NCI-H1092 (cell line): ENCODE measurements at regions not wholly inside any gene's neighbourhood (a gene's known extent, or its start where the extent isn't known, plus 50 kb on each side); places are given as distances from the start of the nearest gene placed in this dataset.
"Not testable (repeated sequence)": the region's sequence is repeated elsewhere in the genome, so short reads cannot be mapped to it uniquely, and the experiment has no call there.

ENCODE experiments used
- DNase-seq: peaks from one replicate; lab custom pipeline; 2025; lab: John Stamatoyannopoulos, UW

- DNase-seq: no peak
These were observed 243.3 kb downstream of the BRINP2 start for GRCh38 chr1:177413982-177414596.

DNA sequence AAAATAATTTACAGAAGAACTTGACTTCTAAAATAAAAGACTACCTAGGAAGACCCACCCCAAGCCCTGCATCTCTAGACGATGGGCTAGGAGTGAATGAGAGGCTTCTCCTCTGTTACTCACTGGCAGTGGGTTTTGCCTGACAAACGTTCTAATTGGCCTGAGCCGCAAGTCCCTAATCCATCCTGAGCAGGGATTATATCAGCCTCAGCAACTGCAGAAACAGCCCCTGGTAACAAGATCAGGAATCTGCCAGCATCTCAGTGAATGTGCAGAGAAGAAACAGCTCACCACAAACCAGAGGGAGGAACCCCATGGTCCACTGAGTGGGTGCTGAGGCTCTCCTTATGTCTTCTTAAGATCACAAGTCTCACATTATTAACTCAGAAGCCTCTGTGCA, 240.6 kb downstream of the BRINP2 start:
- no peak for DNase-seq

- DNase-seq: no peak
These were observed 239.5 kb downstream of the BRINP2 start for GRCh38 chr1:177410179-177410766.

- not testable (repeated sequence) for DNase-seq
These were observed 235.6 kb downstream of the BRINP2 start for GRCh38 chr1:177406323-177406722.

GRCh38 chr1:177392336-177392735, 221.6 kb downstream of the BRINP2 start:
- DNase-seq: no peak

DNA sequence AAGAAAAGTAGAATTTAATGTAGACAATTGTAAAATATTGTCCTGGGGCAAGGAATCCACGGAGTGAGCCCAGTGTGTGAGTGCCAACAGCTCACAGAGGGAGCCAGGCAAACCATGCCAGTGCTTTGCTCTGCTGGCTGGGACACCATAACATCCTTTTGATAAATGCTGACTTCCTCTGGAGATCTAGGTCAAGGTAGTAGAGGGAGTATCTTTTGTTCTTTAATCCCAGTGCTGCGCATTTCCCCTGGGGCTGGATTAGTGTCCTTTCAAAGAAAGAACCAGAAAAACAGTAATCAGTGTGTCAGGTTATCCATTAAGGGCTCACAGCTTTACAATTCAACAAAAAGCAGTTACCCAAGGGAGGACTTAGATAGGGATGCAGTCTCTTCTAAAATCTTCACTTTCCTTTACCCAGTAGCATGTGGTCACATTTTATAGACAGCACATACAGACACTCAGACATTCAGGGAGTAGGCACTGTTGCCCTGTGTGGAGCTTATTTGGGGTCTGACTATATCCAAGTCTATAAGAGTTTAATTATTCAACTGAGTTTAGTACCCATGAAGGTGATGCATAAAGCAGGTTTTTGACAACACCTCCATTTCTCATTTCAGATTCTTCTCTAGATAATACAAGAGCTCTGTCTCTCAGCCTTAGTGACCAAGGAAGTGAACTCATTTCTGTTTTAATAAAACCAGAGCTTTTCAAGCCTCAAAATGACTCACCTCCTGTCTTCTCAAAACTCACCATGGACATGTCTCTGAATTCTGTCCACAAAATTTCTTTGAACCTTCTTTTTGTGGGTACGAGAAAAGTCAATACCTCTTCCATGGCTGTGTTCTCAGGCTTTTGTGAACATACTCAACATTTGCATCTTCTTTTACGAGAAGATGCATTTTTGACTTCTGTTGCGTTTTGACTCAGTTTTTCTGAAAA, 215.3 kb downstream of the BRINP2 start:
- no peak for DNase-seq

DNA sequence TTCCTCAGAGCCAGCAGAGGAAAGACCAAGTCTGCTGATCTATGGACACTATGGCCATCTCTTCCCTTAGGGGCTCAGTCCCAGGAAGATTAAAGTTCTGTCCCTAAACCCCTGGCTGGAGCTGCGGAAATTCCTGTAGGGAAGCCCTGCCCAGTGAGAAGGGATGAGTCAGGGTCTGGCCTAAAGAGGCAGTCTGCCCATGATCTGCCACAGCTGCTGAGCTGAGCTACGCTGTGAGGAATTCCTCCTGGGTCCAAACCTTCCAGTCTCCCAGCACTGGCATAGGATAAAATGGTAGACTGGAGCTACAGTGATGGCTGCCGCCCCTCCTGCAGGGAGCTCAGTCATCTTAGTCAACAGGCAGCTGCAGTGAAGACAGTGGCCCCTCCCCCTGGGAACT, 213.7 kb downstream of the BRINP2 start:
- no peak for DNase-seq

DNA sequence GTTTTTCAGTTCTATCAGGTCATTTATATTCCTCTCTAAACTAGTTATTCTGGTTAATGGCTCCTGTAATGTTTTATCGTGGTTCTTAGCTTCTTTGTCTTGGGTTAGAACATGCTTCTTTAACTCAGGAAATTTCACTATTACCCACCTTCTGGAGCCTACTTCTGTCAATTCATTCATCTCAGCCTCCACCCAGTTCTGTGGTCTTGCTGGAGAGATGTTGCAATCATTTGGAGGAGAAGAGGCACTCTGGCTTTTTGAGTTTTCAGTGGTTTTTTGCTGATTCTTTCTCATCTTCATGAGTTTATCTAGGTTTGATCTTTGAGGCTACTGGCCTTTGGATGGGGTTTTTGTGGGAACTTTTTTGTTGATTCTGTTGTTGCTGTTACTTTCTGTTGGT, 213.0 kb downstream of the BRINP2 start:
- DNase-seq: no peak

GRCh38 chr1:177377866-177378265, 207.1 kb downstream of the BRINP2 start:
- no peak for DNase-seq

- no peak for DNase-seq
These were observed 197.5 kb downstream of the BRINP2 start for GRCh38 chr1:177368255-177368654.

GRCh38 chr1:177366091-177366490, 195.3 kb downstream of the BRINP2 start:
- no peak for DNase-seq

- no peak for DNase-seq
These were observed 190.0 kb downstream of the BRINP2 start for GRCh38 chr1:177360791-177361190.

DNA sequence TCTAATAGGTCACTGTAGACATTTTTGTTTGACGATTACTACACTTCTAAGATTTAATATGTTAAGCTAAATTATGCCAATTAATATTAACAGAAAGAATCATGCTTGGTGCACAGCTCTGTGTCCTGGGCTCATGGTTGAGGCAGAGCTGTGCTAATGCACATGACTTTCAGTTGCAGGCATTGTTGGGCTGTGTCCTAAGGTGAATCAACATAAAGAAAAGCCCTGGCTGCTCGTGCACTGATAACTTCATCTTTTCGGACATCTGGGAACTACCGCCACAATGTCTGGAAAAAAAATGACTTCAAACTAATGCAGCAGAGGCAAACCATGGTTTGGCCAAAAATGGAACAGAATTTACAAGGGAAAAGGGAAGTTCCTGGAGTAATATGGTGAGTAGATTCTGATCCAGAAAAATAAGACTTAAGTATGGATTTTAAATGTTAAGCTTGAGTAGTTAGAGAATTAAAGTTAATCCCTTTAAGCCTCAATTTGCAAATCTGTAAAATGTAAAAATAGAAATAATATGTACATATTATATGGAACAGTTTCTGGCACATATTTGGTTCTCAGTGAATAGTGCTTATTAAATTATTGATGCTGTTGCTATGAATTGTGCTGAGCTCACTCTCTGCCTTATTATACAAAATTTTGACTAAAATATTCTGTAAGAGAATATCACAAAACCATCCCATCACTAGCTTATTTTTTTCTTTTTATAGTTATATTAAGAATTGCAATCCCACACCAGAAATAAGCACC, 186.1 kb downstream of the BRINP2 start:
- DNase-seq: no peak

DNA sequence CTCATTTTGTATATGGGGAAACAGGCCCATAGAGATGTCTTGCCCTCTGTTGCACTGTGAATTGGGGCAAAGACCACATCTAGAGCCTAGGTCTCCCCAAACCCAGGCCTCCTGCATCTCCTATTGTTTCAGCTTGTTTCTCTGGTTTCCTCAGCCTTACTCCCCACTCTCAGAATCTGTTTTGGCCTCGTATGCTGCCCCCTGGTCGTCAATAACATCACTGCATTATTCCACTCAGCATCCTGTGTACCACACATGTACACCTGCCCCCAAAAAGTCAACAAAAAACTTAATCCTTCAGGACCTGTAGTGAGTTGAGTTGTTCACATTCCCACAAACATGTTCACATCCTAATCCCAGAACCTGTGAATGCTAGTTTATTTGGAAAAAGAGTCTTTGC, 184.8 kb downstream of the BRINP2 start:
- DNase-seq: no peak

DNA sequence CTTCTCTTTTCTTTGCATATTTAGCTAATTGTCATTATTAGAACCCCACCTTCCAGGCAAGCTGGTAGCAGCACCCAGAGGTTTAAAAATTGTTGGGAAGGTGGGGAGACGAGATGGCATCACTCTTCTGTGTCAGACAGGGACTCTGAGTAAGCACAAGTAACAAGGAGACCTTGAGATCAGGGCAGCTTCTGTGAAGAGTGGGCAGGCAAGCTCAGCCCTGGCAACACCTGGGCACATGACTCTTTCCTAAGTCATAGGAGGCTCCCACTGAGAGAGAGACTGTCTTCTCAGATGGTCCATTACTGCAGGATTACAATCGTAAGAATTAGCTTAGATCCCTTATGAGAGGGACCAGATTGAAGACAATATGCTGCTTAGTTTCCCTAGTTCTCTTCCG, 183.5 kb downstream of the BRINP2 start:
- no peak for DNase-seq

DNA sequence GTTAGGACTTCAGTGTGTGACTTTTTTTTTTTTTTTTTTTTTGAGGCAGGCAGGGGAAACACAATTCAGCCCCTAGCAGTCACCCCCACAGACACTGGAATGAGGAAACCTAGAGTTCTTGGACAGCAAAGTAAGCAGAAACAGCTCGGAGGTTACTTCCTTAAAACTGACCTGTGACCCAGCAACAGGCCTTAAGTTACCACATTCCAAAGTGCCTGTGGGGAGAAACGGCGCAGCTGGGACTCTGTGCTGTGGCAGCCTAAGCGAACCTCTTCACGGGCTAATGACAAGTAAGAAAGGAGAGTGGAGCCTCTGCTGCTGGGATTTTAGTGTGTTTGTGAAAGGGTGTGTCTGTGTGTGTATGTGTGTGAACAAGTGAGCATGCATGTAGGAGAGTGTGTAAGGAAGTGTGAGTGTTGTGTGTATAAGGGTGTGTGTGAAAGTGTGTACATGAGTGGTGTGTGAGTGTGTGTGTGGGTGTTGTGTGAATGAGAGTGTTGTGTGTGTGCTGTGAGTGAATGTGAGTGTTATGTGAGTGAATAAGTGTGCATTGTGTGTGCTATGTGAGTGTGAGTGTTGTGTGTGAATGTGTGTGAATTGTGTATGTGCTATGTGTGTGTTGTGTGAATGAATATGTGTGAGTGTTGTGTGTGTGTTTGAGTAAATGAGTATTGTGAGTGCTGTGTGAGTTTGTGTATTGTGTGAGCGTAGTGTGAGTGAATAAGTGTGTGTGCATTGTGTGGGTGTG, 180.8 kb downstream of the BRINP2 start:
- no peak for DNase-seq

- DNase-seq: no peak
These were observed 176.1 kb downstream of the BRINP2 start for GRCh38 chr1:177346790-177347359.

DNA sequence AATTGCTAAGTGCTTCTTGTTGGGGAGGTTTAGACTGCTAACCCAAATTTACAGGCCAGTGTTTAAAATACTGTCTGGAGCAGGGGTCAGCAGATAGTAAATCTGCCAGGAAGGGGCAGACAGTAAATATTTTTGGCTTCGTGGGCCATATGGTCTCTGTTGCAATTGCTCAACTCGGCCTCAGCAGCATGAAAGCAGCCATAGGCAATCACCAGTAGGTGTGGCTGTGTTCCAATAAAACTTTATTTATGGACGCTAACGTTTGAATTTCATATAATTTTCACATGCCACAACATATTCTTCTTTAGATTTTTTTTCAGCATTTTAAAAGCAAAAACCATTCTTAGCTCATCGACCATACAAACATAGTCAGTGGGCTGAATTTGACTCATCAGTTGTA, 172.7 kb downstream of the BRINP2 start:
- no peak for DNase-seq

DNA sequence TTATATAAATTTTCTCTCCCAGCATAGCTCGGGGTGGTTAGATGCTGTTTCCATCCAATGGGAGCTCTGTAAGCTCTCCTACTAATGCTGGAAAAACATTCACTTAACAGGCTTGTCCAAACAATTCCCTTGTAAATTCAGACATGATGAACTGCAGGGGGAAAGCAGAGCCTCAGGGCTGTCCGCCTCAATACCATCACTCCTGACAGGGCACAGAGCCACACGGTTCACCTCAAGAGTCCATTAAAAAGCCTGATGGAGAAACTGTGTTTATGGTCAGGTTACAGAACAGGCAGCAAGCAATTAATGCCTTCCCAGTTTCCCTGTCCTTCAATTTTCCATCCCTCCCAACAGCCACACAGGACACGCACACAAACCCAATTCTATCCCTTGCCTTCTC, 171.0 kb downstream of the BRINP2 start:
- no peak for DNase-seq

DNA sequence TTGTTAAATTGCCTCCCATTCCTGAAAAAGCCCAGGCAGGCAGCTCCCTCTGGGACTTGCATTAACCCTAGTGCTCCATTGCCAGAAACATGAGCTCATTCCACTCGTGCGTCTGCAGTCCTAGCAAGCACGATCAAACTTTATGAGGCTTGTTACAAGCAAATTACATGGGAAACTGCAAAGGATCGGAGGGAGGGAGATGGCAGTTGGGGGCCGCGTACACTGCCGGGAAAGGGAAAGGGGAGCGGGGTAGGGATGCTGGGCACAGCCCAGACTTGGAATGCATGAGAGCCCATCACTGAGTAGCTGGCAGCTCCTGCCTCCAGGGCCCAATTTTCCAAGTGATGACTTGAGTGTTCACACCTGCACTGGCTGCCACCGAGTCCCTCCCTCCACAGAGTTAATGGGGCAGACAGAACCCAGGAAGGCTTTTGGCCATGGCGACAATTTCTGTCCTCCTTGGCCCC, 169.9 kb downstream of the BRINP2 start:
- DNase-seq: no peak

DNA sequence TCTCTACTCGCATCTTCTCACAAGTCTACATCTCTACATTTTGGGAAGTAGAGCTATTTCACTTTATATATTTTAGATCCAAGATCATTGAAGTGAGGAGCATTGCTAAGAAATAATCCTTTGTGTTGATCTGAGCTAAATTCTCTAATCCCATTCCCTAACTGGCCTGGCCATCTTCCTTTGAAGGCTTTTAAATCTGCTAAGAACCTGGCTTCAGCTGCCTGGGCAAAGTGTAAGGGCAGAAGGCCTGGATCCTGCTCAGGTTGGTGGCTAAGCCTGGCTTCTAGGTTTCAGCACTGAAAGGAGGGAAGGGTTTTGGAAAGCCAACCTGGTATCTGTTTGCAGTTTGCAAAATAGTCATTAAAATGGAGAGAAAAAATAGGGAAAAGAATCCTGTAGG, 167.6 kb downstream of the BRINP2 start:
- DNase-seq: no peak
